SK-N-SH treated with all-trans-retinoic acid at 6 μM for 48 hours (cell line): ENCODE measurements at regions not wholly inside any gene's neighbourhood (a gene's known extent, or its start where the extent isn't known, plus 50 kb on each side); places are given as distances from the start of the nearest gene placed in this dataset.

Source experiments
- ATAC-seq: fragments of 200-7000 bp; cut with Tn5 transposase; 3 replicates; pipeline ENCODE4 v1.9.1; 2020; ENCODE audit warnings: mild to moderate bottlenecking, moderate library complexity
- ARNTL ChIP-seq: fragments of 450-650 bp; formaldehyde crosslinking; IDR thresholded peaks from 2 replicates; pipeline ENCODE4 v1.5.0; 2020; ENCODE audit warnings: low read depth, mild to moderate bottlenecking, moderate library complexity, borderline replicate concordance
- BACH2 ChIP-seq: fragments of 250-450 bp; sonication (Bioruptor Pico); IDR thresholded peaks from 2 replicates; pipeline ENCODE4 v1.9.0; 2021; ENCODE audit warnings: mild to moderate bottlenecking, borderline replicate concordance
- CSRNP3 ChIP-seq: fragments of 250-450 bp; sonication (Bioruptor Pico); IDR thresholded peaks from 2 replicates; pipeline ENCODE4 v1.5.1; 2021; ENCODE audit warnings: mild to moderate bottlenecking, moderate library complexity
- ESRRG ChIP-seq: fragments of 250-450 bp; sonication (Bioruptor Pico); IDR thresholded peaks from 2 replicates; pipeline ENCODE4 v1.6.1; 2021; ENCODE audit warnings: mild to moderate bottlenecking
- GLIS3 ChIP-seq: fragments of 250-450 bp; sonication (Bioruptor Pico); IDR thresholded peaks from 2 replicates; pipeline ENCODE4 v1.5.0; 2020; ENCODE audit warnings: mild to moderate bottlenecking, moderate library complexity
- ISL1 ChIP-seq: fragments of 250-450 bp; sonication (Bioruptor Pico); IDR thresholded peaks from 2 replicates; pipeline ENCODE4 v2.1.2; 2022; ENCODE audit warnings: mild to moderate bottlenecking, moderate library complexity
- OSR1 ChIP-seq: fragments of 250-450 bp; sonication (Bioruptor Pico); IDR thresholded peaks from 2 replicates; pipeline ENCODE4 v1.8.0; 2022; ENCODE audit warnings: moderate library complexity, mild to moderate bottlenecking, inconsistent platforms
- PATZ1 ChIP-seq: fragments of 250-450 bp; sonication (Bioruptor Pico); IDR thresholded peaks from 2 replicates; pipeline ENCODE4 v1.8.0; 2020; ENCODE audit warnings: mild to moderate bottlenecking, moderate library complexity, borderline replicate concordance
- POU6F1 ChIP-seq: fragments of 250-450 bp; sonication (Bioruptor Pico); IDR thresholded peaks from 2 replicates; pipeline ENCODE4 v1.8.0; 2021; ENCODE audit warnings: low read depth, mild to moderate bottlenecking, moderate library complexity, borderline replicate concordance
- PPARA ChIP-seq: fragments of 250-450 bp; sonication (Bioruptor Pico); IDR thresholded peaks from 2 replicates; pipeline ENCODE4 v1.5.0; 2020; ENCODE audit warnings: mild to moderate bottlenecking, borderline replicate concordance
- RARB ChIP-seq: fragments of 250-450 bp; sonication (Bioruptor Pico); IDR thresholded peaks from 2 replicates; pipeline ENCODE4 v1.8.0; 2021; ENCODE audit warnings: mild to moderate bottlenecking, moderate library complexity
- SNAI2 ChIP-seq: fragments of 250-450 bp; sonication (Bioruptor Pico); IDR thresholded peaks from 2 replicates; pipeline ENCODE4 v1.5.0; 2020; ENCODE audit warnings: mild to moderate bottlenecking, moderate library complexity
- TCF4 ChIP-seq: fragments of 250-450 bp; sonication (Bioruptor Pico); IDR thresholded peaks from 2 replicates; pipeline ENCODE4 v1.8.0; 2021; ENCODE audit warnings: mild to moderate bottlenecking, moderate library complexity, borderline replicate concordance
- TOX ChIP-seq: fragments of 250-450 bp; sonication (Bioruptor Pico); IDR thresholded peaks from 2 replicates; pipeline ENCODE4 v1.8.0; 2021; ENCODE audit warnings: mild to moderate bottlenecking, moderate library complexity, borderline replicate concordance
- TSHZ2 ChIP-seq: fragments of 250-450 bp; sonication (Bioruptor Pico); IDR thresholded peaks from 2 replicates; pipeline ENCODE4 v1.5.0; 2020; ENCODE audit warnings: mild to moderate bottlenecking, moderate library complexity
- ZC3H10 ChIP-seq: fragments of 250-450 bp; sonication (Bioruptor Pico); IDR thresholded peaks from 2 replicates; pipeline ENCODE4 v1.5.1; 2021; ENCODE audit warnings: mild to moderate bottlenecking, moderate library complexity
- ZFP3 ChIP-seq: fragments of 250-450 bp; sonication (Bioruptor Pico); IDR thresholded peaks from 2 replicates; pipeline ENCODE4 v1.5.0; 2020; ENCODE audit warnings: mild to moderate bottlenecking, moderate library complexity
- ZFP30 ChIP-seq: fragments of 450-650 bp; formaldehyde crosslinking; IDR thresholded peaks from 2 replicates; pipeline ENCODE4 v1.5.0; 2022; ENCODE audit warnings: mild to moderate bottlenecking, moderate library complexity
- ZNF565 ChIP-seq: fragments of 450-650 bp; formaldehyde crosslinking; conservative IDR thresholded peaks from 2 replicates; pipeline ENCODE4 v1.5.0; 2020; ENCODE audit warnings: low read depth, mild to moderate bottlenecking, moderate library complexity
- ZNF70 ChIP-seq: fragments of 450-650 bp; formaldehyde crosslinking; IDR thresholded peaks from 2 replicates; pipeline ENCODE4 v1.5.0; 2020; ENCODE audit warnings: mild to moderate bottlenecking, moderate library complexity
- ZNF8 ChIP-seq: fragments of 450-650 bp; formaldehyde crosslinking; IDR thresholded peaks from 2 replicates; pipeline ENCODE4 v1.5.0; 2020; ENCODE audit warnings: mild to moderate bottlenecking, moderate library complexity

GRCh38 chr11:10627291-10627690 lies 58.8 kb upstream of the LYVE1 start:
- TF ChIP-seq ISL1 (no peak), TCF4 (no peak), OSR1 (CRISPR knock-in tag) (no peak), PPARA (no peak), GLIS3 (CRISPR knock-in tag) (no peak), ZNF565 (CRISPR knock-in tag) (no peak), ZC3H10 (CRISPR knock-in tag) (no peak), ZNF8 (no peak), PATZ1 (CRISPR knock-in tag) (no peak)
- TF ChIP-seq, all 23 proteins: peak for 0
- no peak for ATAC-seq

GRCh38 chr11:10625982-10626311 lies 57.5 kb upstream of the LYVE1 start:
- TF ChIP-seq ARNTL (CRISPR knock-in tag) (no peak), POU6F1 (CRISPR knock-in tag) (no peak), ZC3H10 (CRISPR knock-in tag) (no peak), PATZ1 (CRISPR knock-in tag) (no peak), ZFP30 (CRISPR knock-in tag) (no peak), ZNF565 (CRISPR knock-in tag) (no peak), TSHZ2 (CRISPR knock-in tag) (no peak), ZNF8 (no peak)
- ATAC-seq = no peak

- no peak for TF ChIP-seq BACH2 (CRISPR knock-in tag)
- no peak for TF ChIP-seq TOX (CRISPR knock-in tag)
- TF ChIP-seq ZNF8 = no peak
- TF ChIP-seq ISL1 = no peak
- TF ChIP-seq RARB (CRISPR knock-in tag) = no peak
- TF ChIP-seq POU6F1 (CRISPR knock-in tag) = no peak
- TF ChIP-seq ZNF565 (CRISPR knock-in tag) = no peak
- TF ChIP-seq ZNF70 (CRISPR knock-in tag) = no peak
- TF ChIP-seq ESRRG (CRISPR knock-in tag) = no peak
- TF ChIP-seq PPARA = no peak
- TF ChIP-seq PATZ1 (CRISPR knock-in tag) = no peak
- TF ChIP-seq TCF4 = no peak
- TF ChIP-seq ZFP3 = no peak
- TF ChIP-seq CSRNP3 (CRISPR knock-in tag) = no peak
- no peak for TF ChIP-seq OSR1 (CRISPR knock-in tag)
- TF ChIP-seq GLIS3 (CRISPR knock-in tag) = no peak
- no peak for TF ChIP-seq SNAI2 (CRISPR knock-in tag)
- TF ChIP-seq ARNTL (CRISPR knock-in tag) = no peak
- ATAC-seq = no peak
Measured at GRCh38 chr11:10625281-10625981, 57.0 kb upstream of the LYVE1 start.
